DMS153 (cell line): ENCODE measurements at regions not wholly inside any gene's neighbourhood (a gene's known extent, or its start where the extent isn't known, plus 50 kb on each side); places are given as distances from the start of the nearest gene placed in this dataset.
"Not testable (repeated sequence)": the region's sequence is repeated elsewhere in the genome, so short reads cannot be mapped to it uniquely, and the experiment has no call there.

ENCODE experiments used
- DNase-seq: peaks from one replicate; lab custom pipeline; 2025; lab: John Stamatoyannopoulos, UW

GRCh38 chr5:97937846-97938245 is 754.8 kb upstream of the RIOK2 start:
- DNase-seq, result no peak

GRCh38 chr5:97943036-97943435 is 760.0 kb upstream of the RIOK2 start:
- no peak for DNase-seq

GRCh38 chr5:97951139-97951538 is 768.1 kb upstream of the RIOK2 start:
- DNase-seq, result no peak

GRCh38 chr5:97955450-97955849 is 772.4 kb upstream of the RIOK2 start:
- DNase-seq, result no peak

GRCh38 chr5:97967292-97967691 is 784.2 kb upstream of the RIOK2 start:
- DNase-seq, result no peak

- no peak for DNase-seq
Measured at GRCh38 chr5:97968346-97968745, 785.3 kb upstream of the RIOK2 start.

GRCh38 chr5:97979740-97980139 is 793.7 kb upstream of the RGMB start:
- no peak for DNase-seq

GRCh38 chr5:97980291-97980690 is 793.2 kb upstream of the RGMB start:
- no peak for DNase-seq

GRCh38 chr5:97986069-97986468 is 787.4 kb upstream of the RGMB start:
- DNase-seq, result no peak

GRCh38 chr5:97991236-97991635 is 782.2 kb upstream of the RGMB start:
- no peak for DNase-seq

GRCh38 chr5:97998941-97999340 is 774.5 kb upstream of the RGMB start:
- no peak for DNase-seq

GRCh38 chr5:98004463-98004862 is 769.0 kb upstream of the RGMB start:
- no peak for DNase-seq

- DNase-seq, result no peak
Measured at GRCh38 chr5:98016771-98017170, 756.7 kb upstream of the RGMB start.

- not testable (repeated sequence) for DNase-seq
Measured at GRCh38 chr5:98030273-98030672, 743.2 kb upstream of the RGMB start.

GRCh38 chr5:98031036-98031435 is 742.4 kb upstream of the RGMB start:
- not testable (repeated sequence) for DNase-seq

GRCh38 chr5:98031496-98031895 is 742.0 kb upstream of the RGMB start:
- no peak for DNase-seq

GRCh38 chr5:98031926-98032325 is 741.5 kb upstream of the RGMB start:
- no peak for DNase-seq

- DNase-seq, result no peak
Measured at GRCh38 chr5:98041661-98042060, 731.8 kb upstream of the RGMB start.

GRCh38 chr5:98042521-98042920 is 730.9 kb upstream of the RGMB start:
- no peak for DNase-seq

- no peak for DNase-seq
Measured at GRCh38 chr5:98042961-98043360, 730.5 kb upstream of the RGMB start.

- no peak for DNase-seq
Measured at GRCh38 chr5:98050583-98050982, 722.9 kb upstream of the RGMB start.

- no peak for DNase-seq
Measured at GRCh38 chr5:98053170-98053569, 720.3 kb upstream of the RGMB start.

- DNase-seq, result no peak
Measured at GRCh38 chr5:98060148-98060547, 713.3 kb upstream of the RGMB start.

- no peak for DNase-seq
Measured at GRCh38 chr5:98064118-98064685, 709.3 kb upstream of the RGMB start.
